Left ventricle myocardium inferior (tissue), 1 donor: ENCODE measurements at regions not wholly inside any gene's neighbourhood (a gene's known extent, or its start where the extent isn't known, plus 50 kb on each side); places are given as distances from the start of the nearest gene placed in this dataset.

Experiments used
- DNase-seq: peaks from one replicate; pipeline ENCODE4 v3.0.0-alpha.2; 2020
- H3K27ac ChIP-seq: fragments of 200-600 bp; replicated peaks from 2 replicates; pipeline ENCODE4 v1.8.0; 2021
- H3K27me3 ChIP-seq: fragments of 200-600 bp; 2 replicates; pipeline ENCODE4 v1.8.0; 2021; ENCODE audit warnings: low read depth
- H3K36me3 ChIP-seq: fragments of 200-600 bp; 2 replicates; pipeline ENCODE4 v1.8.0; 2021
- H3K4me1 ChIP-seq: fragments of 200-600 bp; 2 replicates; pipeline ENCODE4 v1.8.0; 2021
- H3K4me3 ChIP-seq: fragments of 200-600 bp; 2 replicates; pipeline ENCODE4 v1.8.0; 2021; ENCODE audit warnings: mild to moderate bottlenecking, moderate library complexity
- H3K9me3 ChIP-seq: fragments of 200-600 bp; replicated peaks from 2 replicates; pipeline ENCODE4 v1.8.0; 2021
- CTCF ChIP-seq: fragments of 200-600 bp; IDR thresholded peaks from 2 replicates; pipeline ENCODE4 v1.8.0; 2021; ENCODE audit warnings: antibody characterized with exemption, mild to moderate bottlenecking, borderline replicate concordance
- intact Hi-C: fragments of 100-400 bp; cut with micrococcal nuclease; formaldehyde crosslinking; loops from one replicate; pipeline ENCODE4 v1.11.0; 2022
- donor health status: DM: no; HTN: yes; CAD: no; lungs with severe emphysema.

DNA sequence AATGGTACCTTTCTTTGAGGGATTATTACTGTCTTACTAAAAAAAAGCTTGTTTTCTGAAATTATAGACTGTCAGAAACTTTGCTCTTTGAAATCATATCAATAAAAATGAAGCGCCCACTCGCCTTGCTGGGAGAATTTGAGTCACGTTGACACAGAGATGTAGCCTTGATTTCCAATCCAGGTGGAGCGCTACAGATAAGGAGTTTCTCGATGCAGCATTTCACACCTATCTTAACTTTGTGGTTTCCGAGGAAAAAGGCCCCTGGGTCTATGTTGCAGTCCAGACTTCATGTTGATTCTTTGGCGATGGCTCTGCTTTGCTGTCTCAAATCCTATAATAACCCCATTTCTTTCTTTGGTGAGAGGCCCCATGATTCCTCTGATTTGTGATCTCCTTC, 158.1 kb upstream of the ARG1 start:
- Histone ChIP-seq H3K27me3 (peaks cover 5% of the 10 kb centered on the region), H3K4me1 (no peaks in the 10 kb centered on the region), H3K36me3 (no peaks in the 10 kb centered on the region), H3K4me3 (no peak overlapping the region), H3K27ac (no peak overlapping the region), H3K9me3 (peaks cover 7% of the 10 kb centered on the region)
- intact Hi-C loops: no loop called here
- no peak for TF ChIP-seq CTCF
- DNase-seq: no peak

- H3K9me3 ChIP-seq: no peaks in the 10 kb centered on the region
- no peak for DNase-seq
- H3K4me3 ChIP-seq: no peak overlapping the region
- no peak overlapping the region for H3K27ac ChIP-seq
- H3K4me1 ChIP-seq: no peaks in the 10 kb centered on the region
- H3K36me3 ChIP-seq: no peaks in the 10 kb centered on the region
- intact Hi-C loops: no loop called here
- peaks cover 5% of the 10 kb centered on the region for H3K27me3 ChIP-seq
- TF ChIP-seq CTCF: no peak
These were observed 154.6 kb upstream of the ARG1 start for GRCh38 chr6:131418441-131418840.

GRCh38 chr6:131419702-131420101, 153.3 kb upstream of the ARG1 start:
- intact Hi-C loops: no loop called here

GRCh38 chr6:131424016-131424415, 149.0 kb upstream of the ARG1 start:
- Histone ChIP-seq H3K27me3 (no peaks in the 10 kb centered on the region), H3K27ac (no peak overlapping the region), H3K4me3 (no peak overlapping the region), H3K9me3 (peaks cover 10% of the 10 kb centered on the region), H3K4me1 (no peaks in the 10 kb centered on the region), H3K36me3 (no peaks in the 10 kb centered on the region)
- no peak for TF ChIP-seq CTCF
- intact Hi-C loops: no loop called here
- DNase-seq: no peak

More at GRCh38 chr6:131419702-131420101, 153.3 kb upstream of the ARG1 start:
- Histone ChIP-seq H3K27me3 (peaks cover 5% of the 10 kb centered on the region), H3K4me1 (no peaks in the 10 kb centered on the region), H3K36me3 (no peaks in the 10 kb centered on the region), H3K9me3 (no peaks in the 10 kb centered on the region), H3K4me3 (no peak overlapping the region), H3K27ac (no peak overlapping the region)
- DNase-seq: no peak
- no peak for TF ChIP-seq CTCF

DNA sequence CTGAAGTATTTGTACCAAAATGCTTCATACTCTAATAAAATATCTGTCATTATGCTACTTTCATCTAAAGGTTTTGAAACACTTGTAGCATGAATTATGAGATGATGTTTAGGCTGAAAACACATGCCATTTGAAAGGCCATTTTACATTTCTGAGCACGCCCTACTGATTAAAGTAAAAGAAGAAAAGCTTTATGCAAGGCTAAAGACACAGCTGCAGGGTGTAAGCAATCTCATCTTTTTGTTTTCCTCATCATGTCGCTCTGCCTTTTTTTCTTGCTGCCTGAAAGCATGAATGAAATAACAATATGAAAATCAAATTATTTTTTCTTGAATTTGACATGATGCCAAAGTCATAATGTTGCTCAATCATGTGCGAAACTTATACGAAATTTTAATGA, 148.6 kb upstream of the ARG1 start:
- intact Hi-C loops: no loop called here
- no peak overlapping the region for H3K4me3 ChIP-seq
- DNase-seq: no peak
- H3K9me3 ChIP-seq: peaks cover 14% of the 10 kb centered on the region
- H3K36me3 ChIP-seq: no peaks in the 10 kb centered on the region
- no peaks in the 10 kb centered on the region for H3K4me1 ChIP-seq
- no peak overlapping the region for H3K27ac ChIP-seq
- H3K27me3 ChIP-seq: no peaks in the 10 kb centered on the region
- no peak for TF ChIP-seq CTCF
